ENCODE measurements at regions not wholly inside any gene's neighbourhood (a gene's known extent, or its start where the extent isn't known, plus 50 kb on each side); places are given as distances from the start of the nearest gene placed in this dataset.

DNA sequence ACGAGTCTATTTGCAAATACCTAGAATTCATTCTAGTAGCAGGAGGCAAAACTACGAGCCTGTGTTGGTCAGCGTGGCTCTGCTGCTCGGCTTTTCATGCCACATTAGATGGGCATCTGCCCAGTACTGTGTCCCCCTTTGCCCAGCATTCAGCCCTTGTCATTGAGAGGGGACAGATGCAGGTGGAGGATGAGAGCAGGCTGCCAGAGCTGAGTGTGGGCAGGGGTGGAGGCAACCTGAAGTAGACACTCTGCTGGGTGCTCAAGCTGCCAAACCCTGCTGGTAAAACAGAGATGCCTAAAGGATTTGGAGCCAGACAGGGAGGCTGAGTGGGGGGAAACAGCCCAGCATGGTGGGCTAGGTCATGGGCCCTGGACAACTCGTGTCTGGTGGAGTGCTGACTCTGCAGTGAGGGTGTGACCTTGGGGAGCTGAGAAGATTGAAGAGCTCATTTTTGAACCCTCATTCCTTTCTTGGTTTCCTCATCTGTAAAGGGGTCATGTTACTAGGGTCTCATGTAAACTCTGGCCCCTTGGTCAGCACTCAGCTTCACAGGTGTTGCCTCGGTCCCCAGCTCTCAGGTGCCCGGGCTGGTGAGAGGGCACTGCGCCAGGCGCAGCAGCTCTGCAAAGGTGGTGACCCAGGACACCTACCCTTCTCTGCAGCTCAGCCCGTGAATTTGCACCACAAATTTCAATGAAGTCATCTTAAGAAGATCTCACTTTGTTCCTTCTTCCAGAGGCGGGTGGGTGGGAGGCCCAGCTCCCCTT lies 64.2 kb upstream of the BHLHE23 start:
- Histone ChIP-seq H3K9me3 (no peaks in the 10 kb centered on the region), H3K36me3 (ENCODE audit: low read depth) (no peaks in the 10 kb centered on the region), H3K4me3 (no peak overlapping the region), H3K4me1 (ENCODE audit: low read depth) (no peaks in the 10 kb centered on the region)
- TF ChIP-seq, protein P1, sequence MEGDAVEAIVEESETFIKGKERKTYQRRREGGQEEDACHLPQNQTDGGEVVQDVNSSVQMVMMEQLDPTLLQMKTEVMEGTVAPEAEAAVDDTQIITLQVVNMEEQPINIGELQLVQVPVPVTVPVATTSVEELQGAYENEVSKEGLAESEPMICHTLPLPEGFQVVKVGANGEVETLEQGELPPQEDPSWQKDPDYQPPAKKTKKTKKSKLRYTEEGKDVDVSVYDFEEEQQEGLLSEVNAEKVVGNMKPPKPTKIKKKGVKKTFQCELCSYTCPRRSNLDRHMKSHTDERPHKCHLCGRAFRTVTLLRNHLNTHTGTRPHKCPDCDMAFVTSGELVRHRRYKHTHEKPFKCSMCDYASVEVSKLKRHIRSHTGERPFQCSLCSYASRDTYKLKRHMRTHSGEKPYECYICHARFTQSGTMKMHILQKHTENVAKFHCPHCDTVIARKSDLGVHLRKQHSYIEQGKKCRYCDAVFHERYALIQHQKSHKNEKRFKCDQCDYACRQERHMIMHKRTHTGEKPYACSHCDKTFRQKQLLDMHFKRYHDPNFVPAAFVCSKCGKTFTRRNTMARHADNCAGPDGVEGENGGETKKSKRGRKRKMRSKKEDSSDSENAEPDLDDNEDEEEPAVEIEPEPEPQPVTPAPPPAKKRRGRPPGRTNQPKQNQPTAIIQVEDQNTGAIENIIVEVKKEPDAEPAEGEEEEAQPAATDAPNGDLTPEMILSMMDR (IDR thresholded peaks at IDR 0.05): no peak
- DNase-seq: no peak
- no peak for ATAC-seq
- intact Hi-C loops (cut with DNase I, micrococcal nuclease): no loop called here

DNA sequence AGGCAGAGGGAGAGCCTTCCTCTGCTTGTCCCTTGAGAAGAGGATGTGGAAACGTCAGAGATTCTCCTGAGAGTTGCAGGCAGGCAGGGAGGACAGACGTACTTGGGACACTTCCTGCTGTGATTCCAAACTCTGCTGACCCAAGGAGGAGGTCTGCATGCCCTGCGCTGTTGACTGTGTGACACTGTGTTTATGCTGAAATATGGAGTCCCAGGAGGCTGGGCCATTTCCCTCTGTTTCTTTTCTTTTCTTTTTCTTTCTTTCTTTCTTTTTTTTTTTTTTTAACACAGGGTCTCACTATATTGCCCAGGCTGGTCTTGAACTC lies 63.5 kb upstream of the BHLHE23 start:
- Histone ChIP-seq H3K9me3 (no peaks in the 10 kb centered on the region), H3K36me3 (ENCODE audit: low read depth) (no peaks in the 10 kb centered on the region), H3K4me3 (no peak overlapping the region), H3K4me1 (ENCODE audit: low read depth) (no peaks in the 10 kb centered on the region)
- intact Hi-C loops (cut with DNase I, micrococcal nuclease): no loop called here
- TF ChIP-seq, protein P1 (IDR thresholded peaks at IDR 0.05): no peak
- no peak for ATAC-seq
- DNase-seq: no peak

DNA sequence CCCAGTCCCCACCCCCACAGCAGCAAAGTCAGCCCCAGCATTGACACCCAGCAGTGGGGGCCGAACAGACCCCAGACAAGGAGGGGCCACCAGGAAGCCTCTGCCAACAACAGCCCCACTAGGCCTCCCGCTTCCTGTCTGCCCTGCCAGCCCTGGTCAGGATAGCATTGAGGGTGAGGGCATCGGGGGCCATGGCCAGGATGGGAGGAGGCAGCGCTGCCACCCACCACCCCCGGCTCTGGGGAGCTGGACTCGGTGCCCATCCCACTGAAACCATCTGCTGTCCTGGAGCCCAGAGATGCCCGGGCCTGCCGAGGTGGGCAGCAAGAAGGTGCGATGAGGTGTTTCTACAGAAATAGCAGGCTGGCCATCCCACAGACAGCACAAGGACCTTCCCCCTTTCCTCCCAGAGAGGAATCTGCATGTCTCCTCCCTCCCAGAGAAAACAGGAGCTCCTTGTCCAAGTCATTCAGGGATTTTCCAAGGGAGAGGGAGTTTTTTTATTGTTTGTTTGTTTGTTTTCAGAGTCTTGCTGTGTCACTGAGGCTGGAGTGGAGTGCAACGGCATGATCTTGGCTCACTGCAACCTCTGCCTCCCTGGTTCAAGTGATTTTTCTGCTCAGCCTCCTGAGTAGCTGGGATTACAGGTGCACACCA lies 62.1 kb upstream of the BHLHE23 start:
- H3K4me1 ChIP-seq (ENCODE audit: low read depth): no peaks in the 10 kb centered on the region
- ATAC-seq (no peak), DNase-seq (peak in 1 of 3 donors; percentile 29)
- no peaks in the 10 kb centered on the region for H3K9me3 ChIP-seq
- H3K4me3 ChIP-seq: no peak overlapping the region
- no peaks in the 10 kb centered on the region for H3K36me3 ChIP-seq (ENCODE audit: low read depth)
- TF ChIP-seq, protein P1 (IDR thresholded peaks at IDR 0.05): no peak
- intact Hi-C loops (cut with DNase I, micrococcal nuclease): no loop called here

DNA sequence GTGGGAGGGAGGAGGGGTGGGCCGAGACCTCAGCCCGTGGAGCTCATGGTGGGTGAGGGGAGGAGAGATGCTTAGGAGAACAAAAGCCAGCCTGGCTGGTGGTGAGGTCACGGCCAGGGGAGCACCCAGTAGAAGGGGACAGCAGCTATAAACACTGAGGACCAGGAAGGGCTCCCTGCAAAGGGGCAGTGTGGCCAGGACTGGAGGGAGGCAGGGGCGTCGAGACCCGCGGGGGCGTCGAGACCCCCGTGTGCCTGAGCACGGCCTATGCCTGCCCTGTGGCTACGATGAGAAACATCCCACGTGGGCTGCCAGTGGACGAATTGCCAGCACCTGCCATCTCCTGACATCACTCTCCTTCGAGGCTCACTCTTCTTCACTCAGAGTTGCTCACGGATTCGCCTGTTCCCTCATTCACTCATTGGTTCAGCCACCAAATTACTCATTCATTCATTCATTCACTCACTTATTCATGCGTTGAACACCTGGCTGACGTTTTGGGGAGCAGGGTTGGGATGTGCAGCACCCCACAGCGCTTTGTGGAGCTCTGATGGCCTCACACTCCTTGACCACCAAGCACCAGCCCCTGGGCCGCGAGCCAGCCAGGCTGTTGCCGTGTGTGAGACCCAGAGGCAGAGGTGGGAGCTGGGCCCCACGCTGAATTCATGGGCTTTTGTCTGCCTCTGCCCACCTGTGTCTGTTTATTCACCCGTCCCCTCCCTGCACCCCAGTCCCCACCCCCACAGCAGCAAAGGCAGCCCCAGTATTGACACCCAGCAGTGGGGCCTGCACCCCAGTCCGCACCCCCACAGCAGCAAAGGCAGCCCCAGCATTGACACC lies 61.2 kb upstream of the BHLHE23 start:
- peak in 1 of 3 donors; percentile 22 for DNase-seq
- no peak overlapping the region for H3K4me3 ChIP-seq
- intact Hi-C loops (cut with DNase I, micrococcal nuclease): no loop called here
- H3K36me3 ChIP-seq (ENCODE audit: low read depth): no peaks in the 10 kb centered on the region
- ATAC-seq: no peak
- H3K4me1 ChIP-seq (ENCODE audit: low read depth): no peaks in the 10 kb centered on the region
- no peaks in the 10 kb centered on the region for H3K9me3 ChIP-seq
- TF ChIP-seq, protein P1 (IDR thresholded peaks at IDR 0.05): no peak

DNA sequence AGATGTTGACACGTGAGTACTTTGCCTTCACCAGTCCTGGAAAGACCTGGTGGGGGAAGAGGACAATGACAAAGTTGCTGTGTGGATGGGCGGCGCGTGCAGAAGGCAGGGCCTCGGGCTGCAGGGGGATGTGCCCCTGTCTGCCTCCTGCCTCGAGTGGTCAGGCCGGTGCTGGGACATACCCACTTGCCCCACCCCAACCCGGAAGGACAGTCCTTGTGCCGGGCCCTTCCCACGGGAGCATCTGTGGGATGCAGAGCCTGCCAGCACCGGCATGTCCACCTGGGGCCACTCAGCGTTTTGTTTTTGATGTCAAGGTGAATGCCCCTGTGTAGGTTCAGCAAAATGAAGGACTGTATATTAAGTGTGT lies 60.5 kb upstream of the BHLHE23 start:
- Histone ChIP-seq H3K36me3 (ENCODE audit: low read depth) (no peaks in the 10 kb centered on the region), H3K9me3 (no peaks in the 10 kb centered on the region), H3K4me3 (no peak overlapping the region), H3K4me1 (ENCODE audit: low read depth) (no peaks in the 10 kb centered on the region)
- TF ChIP-seq, protein P1 (IDR thresholded peaks at IDR 0.05): no peak
- ATAC-seq: no peak
- intact Hi-C loops (cut with DNase I, micrococcal nuclease): no loop called here
- peak in 1 of 3 donors; percentile 37 for DNase-seq
